ENCODE measurements at regions not wholly inside any gene's neighbourhood (a gene's known extent, or its start where the extent isn't known, plus 50 kb on each side); places are given as distances from the start of the nearest gene placed in this dataset.

DNA sequence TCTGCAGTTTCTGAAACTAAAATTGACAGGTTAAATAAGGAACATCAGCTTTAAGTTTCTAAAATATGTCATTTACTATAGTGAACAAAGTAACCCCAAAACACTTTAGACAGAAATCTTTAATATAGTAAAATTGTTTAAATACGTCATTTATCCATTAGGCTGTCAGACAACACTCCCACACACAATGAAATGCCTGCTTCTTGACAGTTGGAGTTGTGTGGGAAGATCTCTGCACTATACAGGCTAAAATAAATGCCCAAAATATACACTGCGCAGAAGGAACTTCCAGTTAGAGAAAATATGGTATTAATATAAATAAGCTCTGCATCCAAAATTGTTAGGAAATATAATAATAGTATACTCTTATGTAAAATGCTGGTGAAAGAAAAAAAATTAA lies 794.4 kb downstream of the CDH18 start:
- H3K27ac ChIP-seq: no peak overlapping the region
- WGBS, 2 donors: 89 to 95% methylated on average over 2 of the region's 2 CpGs
- no peaks in the 10 kb centered on the region for H3K4me1 ChIP-seq
- H3K27me3 ChIP-seq: no peaks in the 10 kb centered on the region
- DNase-seq (no peak), ATAC-seq (no peak)
- H3K9me3 ChIP-seq: no peaks in the 10 kb centered on the region
- TF ChIP-seq, protein P1, sequence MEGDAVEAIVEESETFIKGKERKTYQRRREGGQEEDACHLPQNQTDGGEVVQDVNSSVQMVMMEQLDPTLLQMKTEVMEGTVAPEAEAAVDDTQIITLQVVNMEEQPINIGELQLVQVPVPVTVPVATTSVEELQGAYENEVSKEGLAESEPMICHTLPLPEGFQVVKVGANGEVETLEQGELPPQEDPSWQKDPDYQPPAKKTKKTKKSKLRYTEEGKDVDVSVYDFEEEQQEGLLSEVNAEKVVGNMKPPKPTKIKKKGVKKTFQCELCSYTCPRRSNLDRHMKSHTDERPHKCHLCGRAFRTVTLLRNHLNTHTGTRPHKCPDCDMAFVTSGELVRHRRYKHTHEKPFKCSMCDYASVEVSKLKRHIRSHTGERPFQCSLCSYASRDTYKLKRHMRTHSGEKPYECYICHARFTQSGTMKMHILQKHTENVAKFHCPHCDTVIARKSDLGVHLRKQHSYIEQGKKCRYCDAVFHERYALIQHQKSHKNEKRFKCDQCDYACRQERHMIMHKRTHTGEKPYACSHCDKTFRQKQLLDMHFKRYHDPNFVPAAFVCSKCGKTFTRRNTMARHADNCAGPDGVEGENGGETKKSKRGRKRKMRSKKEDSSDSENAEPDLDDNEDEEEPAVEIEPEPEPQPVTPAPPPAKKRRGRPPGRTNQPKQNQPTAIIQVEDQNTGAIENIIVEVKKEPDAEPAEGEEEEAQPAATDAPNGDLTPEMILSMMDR (IDR thresholded peaks at IDR 0.05): no peak
- TF ChIP-seq POLR2A (IDR thresholded peaks at IDR 0.05): no peak
- H3K36me3 ChIP-seq (replicated peaks in 1 of 2; ENCODE audit: insufficient read depth in 1 of 2, low read depth in 2 of 2): no peaks in the 10 kb centered on the region
- no peak overlapping the region for H3K4me3 ChIP-seq
- intact Hi-C loops (cut with DNase I): no loop called here

DNA sequence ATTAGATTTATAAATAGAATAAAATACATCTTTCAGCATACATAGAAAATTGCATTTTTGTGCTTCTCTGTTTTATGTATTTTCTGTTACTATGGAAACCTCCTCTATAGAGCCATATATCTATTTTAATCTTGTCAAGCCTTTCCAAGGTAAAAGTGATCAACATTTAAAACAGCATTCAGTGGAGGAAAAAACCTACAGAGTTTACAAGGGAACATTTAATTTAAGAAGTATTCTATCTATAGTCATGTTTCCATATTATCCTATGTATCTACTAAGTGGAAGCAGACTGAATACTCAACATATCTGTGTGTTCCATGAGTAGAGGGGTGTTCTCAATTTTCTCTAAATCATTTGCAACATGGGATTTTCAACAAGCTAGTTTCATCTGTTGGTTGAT lies 791.4 kb downstream of the CDH18 start:
- Histone ChIP-seq H3K27ac (no peak overlapping the region), H3K27me3 (no peaks in the 10 kb centered on the region), H3K36me3 (replicated peaks in 1 of 2; ENCODE audit: insufficient read depth in 1 of 2, low read depth in 2 of 2) (no peaks in the 10 kb centered on the region), H3K4me1 (no peaks in the 10 kb centered on the region), H3K9me3 (no peaks in the 10 kb centered on the region), H3K4me3 (no peak overlapping the region)
- ATAC-seq (no peak), DNase-seq (no peak)
- intact Hi-C loops (cut with DNase I): no loop called here
- TF ChIP-seq POLR2A (IDR thresholded peaks at IDR 0.05): no peak
- TF ChIP-seq, protein P1 (IDR thresholded peaks at IDR 0.05): no peak

DNA sequence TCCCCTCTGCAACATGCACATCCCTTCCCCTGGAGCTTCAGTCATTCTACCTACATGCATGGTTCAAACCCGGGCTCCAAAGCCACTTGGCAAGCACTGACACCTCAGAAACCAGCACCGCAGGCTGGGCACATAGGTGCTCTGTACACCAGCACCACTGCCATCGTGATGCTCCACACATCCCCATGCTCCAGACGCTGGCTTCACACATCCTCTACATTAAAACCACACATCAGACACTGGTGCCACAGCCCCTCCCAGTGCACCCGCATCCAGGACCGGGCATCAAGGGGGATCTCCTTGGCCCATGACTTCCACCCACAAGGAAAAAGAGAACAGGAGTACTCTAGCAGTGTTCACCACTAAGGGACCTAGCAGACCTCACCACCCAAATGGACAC lies 787.7 kb downstream of the CDH18 start:
- H3K4me3 ChIP-seq: no peak overlapping the region
- no peaks in the 10 kb centered on the region for H3K27me3 ChIP-seq
- no peaks in the 10 kb centered on the region for H3K4me1 ChIP-seq
- TF ChIP-seq, protein P1 (IDR thresholded peaks at IDR 0.05): no peak
- TF ChIP-seq POLR2A (IDR thresholded peaks at IDR 0.05): no peak
- 81 to 84% methylated on average over 6 of the region's 6 CpGs for WGBS, 2 donors
- no peaks in the 10 kb centered on the region for H3K36me3 ChIP-seq (replicated peaks in 1 of 2; ENCODE audit: insufficient read depth in 1 of 2, low read depth in 2 of 2)
- H3K9me3 ChIP-seq: no peaks in the 10 kb centered on the region
- DNase-seq (no peak), ATAC-seq (no peak)
- H3K27ac ChIP-seq: no peak overlapping the region
- intact Hi-C loops (cut with DNase I): no loop called here

DNA sequence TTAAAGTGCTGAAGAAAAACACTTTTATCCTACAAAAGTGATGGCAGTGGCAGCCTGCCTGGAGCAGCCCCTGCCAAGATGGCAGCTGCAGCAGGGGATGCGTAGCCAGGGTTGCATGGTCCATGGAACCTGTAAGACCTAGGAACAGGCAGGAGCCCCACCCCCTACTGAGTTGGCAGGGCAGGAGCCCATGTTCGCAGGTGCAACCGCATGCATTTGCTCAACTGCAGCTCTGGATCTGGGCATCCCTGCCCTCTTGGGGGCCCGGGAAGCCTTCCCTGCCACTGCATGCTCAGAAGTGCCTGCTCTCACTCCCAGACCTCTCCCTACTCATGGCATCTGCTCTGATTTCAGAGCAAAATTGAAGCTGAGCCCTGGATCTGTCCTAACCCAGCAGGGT lies 779.6 kb downstream of the CDH18 start:
- no peaks in the 10 kb centered on the region for H3K9me3 ChIP-seq
- H3K4me3 ChIP-seq: no peak overlapping the region
- H3K27me3 ChIP-seq: no peaks in the 10 kb centered on the region
- no peaks in the 10 kb centered on the region for H3K4me1 ChIP-seq
- no peaks in the 10 kb centered on the region for H3K36me3 ChIP-seq (replicated peaks in 1 of 2; ENCODE audit: insufficient read depth in 1 of 2, low read depth in 2 of 2)
- ATAC-seq: no peak
- intact Hi-C loops (cut with DNase I): no loop called here
- H3K27ac ChIP-seq: no peak overlapping the region
- 77 to 89% methylated on average over 3 to 4 of the region's 4 CpGs for WGBS, 2 donors
- DNase-seq: no peak
- TF ChIP-seq, protein P1 (IDR thresholded peaks at IDR 0.05): no peak
- TF ChIP-seq POLR2A (IDR thresholded peaks at IDR 0.05): no peak

DNA sequence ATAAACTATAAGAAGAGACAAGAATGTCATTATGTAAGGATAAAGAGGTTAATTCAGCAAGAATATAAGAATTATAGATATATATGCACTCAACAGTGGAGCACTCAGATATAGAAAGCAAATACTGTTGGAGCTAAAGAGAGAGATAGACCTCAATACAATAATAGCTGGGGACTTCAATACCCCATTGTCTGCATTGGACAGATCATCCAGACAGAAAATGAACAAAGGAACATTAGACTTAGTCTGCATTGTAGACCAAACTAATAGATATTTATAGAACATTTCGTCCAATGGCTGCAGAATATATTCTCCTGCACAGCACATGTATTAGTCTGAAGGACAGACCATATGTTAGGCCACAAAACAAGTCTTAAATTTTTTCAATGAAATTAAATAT lies 777.1 kb downstream of the CDH18 start:
- TF ChIP-seq, protein P1 (IDR thresholded peaks at IDR 0.05): no peak
- TF ChIP-seq POLR2A (IDR thresholded peaks at IDR 0.05): no peak
- H3K27ac ChIP-seq: no peak overlapping the region
- intact Hi-C loops (cut with DNase I): no loop called here
- no peaks in the 10 kb centered on the region for H3K4me1 ChIP-seq
- H3K27me3 ChIP-seq: no peaks in the 10 kb centered on the region
- 72 to 80% methylated on average over 1 of the region's 1 CpG for WGBS, 2 donors
- no peaks in the 10 kb centered on the region for H3K36me3 ChIP-seq (replicated peaks in 1 of 2; ENCODE audit: insufficient read depth in 1 of 2, low read depth in 2 of 2)
- no peak overlapping the region for H3K4me3 ChIP-seq
- no peak for DNase-seq
- ATAC-seq: no peak
- no peaks in the 10 kb centered on the region for H3K9me3 ChIP-seq

Data from body of pancreas (tissue), 4 donors.